H1 (cell line): ENCODE measurements at regions not wholly inside any gene's neighbourhood (a gene's known extent, or its start where the extent isn't known, plus 50 kb on each side); places are given as distances from the start of the nearest gene placed in this dataset.
A peak's percentile ranks its signal among the peaks of the same experiment; 100 is the strongest.

ENCODE experiments used
- CTCF ChIA-PET: fragments of 300-600 bp; sonication (Branson Sonifier 250); formaldehyde crosslinking; loops from one replicate; lab custom pipeline; 2021; ENCODE audit not compliant: partially characterized antibody; lab: Charles Lee
- POLR2A ChIA-PET: fragments of 300-600 bp; sonication (Branson Sonifier 250); formaldehyde crosslinking; loops from one replicate; lab custom pipeline; 2021; ENCODE audit warnings: inconsistent platforms; ENCODE audit not compliant: partially characterized antibody; lab: Charles Lee
- DNase-seq, 2 experiments: peaks; one replicate each; pipeline versions ENCODE4 v3.0.0 to v3.0.0-alpha.2; 2010 to 2022; ENCODE audit warnings: low spot score in 2 of 2, low read depth in 1 of 2, mixed read lengths in 1 of 2
- FAIRE-seq: peaks from 2 replicates; lab custom pipeline; 2011; peaks lifted over from hg19 to GRCh38; lab: Jason Lieb, UNC
- H2AFZ ChIP-seq: 2 replicates; pipeline ENCODE4 v1.8.1; 2012; ENCODE audit warnings: low read length, inconsistent platforms
- H2AK5ac ChIP-seq: 2 replicates; pipeline ENCODE4 v1.6.1; 2013; ENCODE audit warnings: low read depth, low read length
- H2BK120ac ChIP-seq: replicated peaks from 2 replicates; pipeline ENCODE3; 2013; ENCODE audit warnings: low read depth, low read length, inconsistent platforms
- H2BK12ac ChIP-seq: 2 replicates; pipeline ENCODE4 v1.6.1; 2013; ENCODE audit warnings: low read depth, low read length
- H2BK15ac ChIP-seq: 2 replicates; pipeline ENCODE4 v1.6.1; 2013; ENCODE audit warnings: low read length
- H2BK20ac ChIP-seq: 2 replicates; pipeline ENCODE4 v1.6.1; 2013; ENCODE audit warnings: low read length
- H2BK5ac ChIP-seq: 2 replicates; pipeline ENCODE4 v1.6.1; 2013; ENCODE audit warnings: low read depth, low read length
- H3K14ac ChIP-seq: 2 replicates; pipeline ENCODE4 v1.6.1; 2013; ENCODE audit warnings: inconsistent platforms; ENCODE audit not compliant: insufficient read length
- H3K18ac ChIP-seq: 2 replicates; pipeline ENCODE4 v1.6.1; 2013; ENCODE audit warnings: low read length; ENCODE audit errors: extremely low read depth
- H3K23ac ChIP-seq: 2 replicates; pipeline ENCODE4 v1.6.1; 2013; ENCODE audit warnings: inconsistent platforms; ENCODE audit not compliant: insufficient read length
- H3K23me2 ChIP-seq: 2 replicates; pipeline ENCODE4 v1.6.1; 2013; ENCODE audit warnings: low read depth, low read length
- H3K27ac ChIP-seq: 2 replicates; pipeline ENCODE4 v1.6.1; 2011; ENCODE audit warnings: low read depth, low read length, inconsistent platforms
- H3K27me3 ChIP-seq, 4 experiments: replicated peaks in 1 of 4; 1 replicate in 1 of 4; 2 replicates in 3 of 4; pipeline versions ENCODE4 v1.6.1 to v1.8.1; 2011 to 2013; ENCODE audit warnings: low read length in 3 of 4, mild to moderate bottlenecking in 3 of 4, inconsistent platforms in 2 of 4, mixed read lengths in 2 of 4, moderate library complexity in 1 of 4; ENCODE audit not compliant: control insufficient read depth in 3 of 4, insufficient read depth in 3 of 4; ENCODE audit errors: extremely low read depth in 1 of 4
- H3K36me3 ChIP-seq, 4 experiments: 2 replicates each; pipeline versions ENCODE4 v1.6.1 to v1.8.1; 2011 to 2013; ENCODE audit warnings: mild to moderate bottlenecking in 4 of 4, low read length in 3 of 4, moderate library complexity in 2 of 4, control low read depth in 1 of 4, inconsistent platforms in 1 of 4; ENCODE audit not compliant: insufficient read depth in 4 of 4, control insufficient read depth in 2 of 4
- H3K4ac ChIP-seq: replicated peaks from 2 replicates; pipeline ENCODE3; 2013; ENCODE audit warnings: low read length, low read depth, mixed read lengths, inconsistent platforms; ENCODE audit not compliant: insufficient read length
- H3K4me1 ChIP-seq, 4 experiments: replicated peaks in 1 of 4; 1 replicate in 1 of 4; 2 replicates in 3 of 4; pipeline versions ENCODE4 v1.6.1 to v1.8.1; 2011 to 2013; ENCODE audit warnings: low read length in 3 of 4, inconsistent platforms in 2 of 4, mixed read lengths in 1 of 4; ENCODE audit not compliant: insufficient read depth in 4 of 4, control insufficient read depth in 3 of 4
- H3K4me2 ChIP-seq, 2 experiments: 2 replicates each; pipeline versions ENCODE4 v1.6.1 to v1.8.1; 2011 to 2013; ENCODE audit warnings: low read depth in 2 of 2, low read length in 2 of 2, control low read depth in 1 of 2, inconsistent platforms in 1 of 2, mild to moderate bottlenecking in 1 of 2; ENCODE audit not compliant: insufficient read depth in 1 of 2
- H3K4me3 ChIP-seq, 4 experiments: fragments of 200-600, 300-600 bp in 1 of 4; sonication (generic), shearing (Covaris generic), sonication (Bioruptor Twin) in 1 of 4; 2 replicates each; pipeline versions ENCODE4 v1.5.1 to v1.8.1; 2011 to 2016; ENCODE audit warnings: low read length in 4 of 4, low read depth in 3 of 4, control low read depth in 2 of 4, inconsistent platforms in 2 of 4, mild to moderate bottlenecking in 2 of 4, mixed read lengths in 1 of 4, moderate library complexity in 1 of 4; ENCODE audit not compliant: insufficient read depth in 2 of 4; ENCODE audit errors: extremely low read depth in 1 of 4
- H3K56ac ChIP-seq: replicated peaks from 2 replicates; pipeline ENCODE3; 2013; ENCODE audit warnings: low read depth, mild to moderate bottlenecking, mixed read lengths, low read length, inconsistent platforms; ENCODE audit not compliant: insufficient read length
- H3K79me1 ChIP-seq: 2 replicates; pipeline ENCODE4 v1.6.1; 2013; ENCODE audit warnings: low read depth, low read length, control low read depth
- H3K79me2 ChIP-seq, 2 experiments: 2 replicates each; pipeline versions ENCODE4 v1.6.1 to v1.8.1; 2012 to 2013; ENCODE audit warnings: low read length in 2 of 2, mild to moderate bottlenecking in 2 of 2, inconsistent platforms in 1 of 2; ENCODE audit not compliant: insufficient read depth in 2 of 2, control insufficient read depth in 1 of 2
- H3K9ac ChIP-seq, 4 experiments: replicated peaks in 1 of 4; 1 replicate in 1 of 4; 2 replicates in 3 of 4; pipeline versions ENCODE4 v1.6.1 to v1.8.1; 2011 to 2013; ENCODE audit warnings: low read depth in 3 of 4, low read length in 3 of 4, control low read depth in 2 of 4, mild to moderate bottlenecking in 2 of 4, moderate library complexity in 2 of 4, inconsistent platforms in 1 of 4; ENCODE audit errors: extremely low read depth in 1 of 4
- H3K9me3 ChIP-seq, 2 experiments: 2 replicates each; pipeline versions ENCODE4 v1.6.1 to v1.8.1; 2012 to 2013; ENCODE audit warnings: mild to moderate bottlenecking in 2 of 2, moderate library complexity in 2 of 2, control low read depth in 1 of 2, inconsistent platforms in 1 of 2, low read depth in 1 of 2, low read length in 1 of 2, mixed read lengths in 1 of 2; ENCODE audit not compliant: insufficient read depth in 2 of 2
- H4K20me1 ChIP-seq, 2 experiments: replicated peaks in 1 of 2; 2 replicates each; pipeline versions ENCODE3 to v1.8.1; 2011 to 2013; ENCODE audit warnings: inconsistent platforms in 2 of 2, low read length in 2 of 2, mild to moderate bottlenecking in 1 of 2; ENCODE audit not compliant: insufficient read depth in 2 of 2, control insufficient read depth in 1 of 2
- H4K5ac ChIP-seq: 2 replicates; pipeline ENCODE4 v1.6.1; 2013; ENCODE audit warnings: low read length, low read depth, mixed read lengths, inconsistent platforms; ENCODE audit not compliant: insufficient read length
- H4K8ac ChIP-seq: 2 replicates; pipeline ENCODE4 v1.8.0; 2013; ENCODE audit warnings: mild to moderate bottlenecking, moderate library complexity, low read length, inconsistent platforms; ENCODE audit not compliant: insufficient read depth; ENCODE audit errors: extremely low read depth
- H4K91ac ChIP-seq: replicated peaks from 2 replicates; pipeline ENCODE3; 2013; ENCODE audit warnings: low read length, mixed read lengths, inconsistent platforms; ENCODE audit not compliant: insufficient read length
- NANOG ChIP-seq: IDR thresholded peaks from 2 replicates; pipeline ENCODE4 v1.6.1; 2011; ENCODE audit warnings: low read length, low read depth, mild to moderate bottlenecking, inconsistent platforms; ENCODE audit not compliant: insufficient read depth, poor library complexity, severe bottlenecking
- YY1 ChIP-seq: IDR thresholded peaks from 2 replicates; pipeline ENCODE4 v1.6.1; 2011; ENCODE audit warnings: low read depth, mild to moderate bottlenecking, low read length
- WGBS, 2 experiments: shearing (Covaris generic) in 1 of 2; methylation state at CpG; one replicate each; pipeline versions ENCODE4 v1.1.6 to v1.1.7; 2013 to 2015; ENCODE audit warnings: low lambda C conversion rate in 2 of 2, mixed read lengths in 2 of 2, inconsistent platforms in 1 of 2, low coverage in 1 of 2, missing lambda C conversion rate in 1 of 2; ENCODE audit not compliant: insufficient replicate concordance in 2 of 2, insufficient coverage in 1 of 2, insufficient read length in 1 of 2; ENCODE audit errors: extremely low coverage in 1 of 2, missing lambda C conversion rate in 1 of 2; 5-methylcytosine and 5-hydroxymethylcytosine counted together

DNA sequence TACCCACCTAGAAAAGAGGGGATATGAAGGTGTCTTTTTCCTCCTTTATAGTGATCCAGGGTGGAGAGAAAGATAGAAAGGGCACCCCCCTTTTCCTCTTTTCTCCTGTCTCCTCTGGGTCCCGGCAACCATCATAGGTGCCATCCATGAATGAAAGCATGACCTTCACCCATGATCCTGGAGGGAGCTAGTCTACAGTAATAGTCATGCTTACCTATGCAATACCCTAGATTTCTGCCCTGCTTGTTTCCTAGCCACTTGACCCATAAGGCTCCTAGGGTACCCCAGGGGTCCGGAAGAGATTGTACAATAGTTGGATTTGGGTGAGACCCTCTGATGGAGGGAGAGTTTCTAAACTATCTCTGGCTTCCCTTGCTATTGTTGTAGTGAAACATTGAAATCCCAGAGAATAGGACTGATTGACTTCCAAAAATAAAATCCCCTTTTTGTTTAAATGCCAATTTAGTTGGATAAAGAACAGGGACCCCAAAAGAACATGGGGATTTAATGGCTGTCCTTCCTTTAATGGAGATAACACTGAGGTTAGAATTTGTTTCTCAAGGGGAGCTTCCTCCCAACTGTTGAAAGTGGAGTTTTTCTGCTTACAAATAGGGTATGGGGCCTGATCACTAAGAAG, 366.8 kb upstream of the KHDRBS2 start:
- Histone ChIP-seq H4K5ac (no peak overlapping the region), H3K4me3 (peak overlapping the region in 1 of 4 experiments; percentile 7; a peak in 1 of 8 replicates), H3K23me2 (no peaks in the 10 kb centered on the region), H3K4me2 (no peak overlapping the region), H4K91ac (no peak overlapping the region), H3K27ac (no peak overlapping the region), H4K8ac (no peak overlapping the region), H3K14ac (no peak overlapping the region), H3K4ac (no peak overlapping the region), H2BK12ac (no peak overlapping the region), H3K18ac (no peak overlapping the region), H2BK15ac (no peak overlapping the region), H3K79me1 (no peaks in the 10 kb centered on the region), H3K56ac (no peak overlapping the region), H2BK120ac (no peak overlapping the region), H2BK5ac (no peak overlapping the region), H2BK20ac (no peak overlapping the region), H3K36me3 (peaks cover 0 to 10% (median 0%) of the 10 kb centered on the region in 4 experiments; a peak in 2 of 8 replicates), H3K79me2 (no peaks in the 10 kb centered on the region), H2AK5ac (no peak overlapping the region), H3K9ac (no peak overlapping the region), H3K23ac (no peak overlapping the region), H3K9me3 (peaks cover 44 to 45% of the 10 kb centered on the region in 2 experiments), H3K27me3 (no peaks in the 10 kb centered on the region), H2AFZ (no peak overlapping the region), H4K20me1 (no peaks in the 10 kb centered on the region), H3K4me1 (no peaks in the 10 kb centered on the region)
- no peak for FAIRE-seq
- WGBS, 2 experiments: 83% methylated on average over 2 of the region's 2 CpGs; no CpG with 5 or more reads in 1 of the 2 experiments
- POLR2A ChIA-PET: no interaction called here
- CTCF ChIA-PET: no interaction called here
- DNase-seq: no peak
- TF ChIP-seq NANOG (no peak), YY1 (peak; percentile 23; the same call in 1 of the 2 replicates)
